Neural progenitor cell (in vitro differentiated cells): ENCODE measurements at regions not wholly inside any gene's neighbourhood (a gene's known extent, or its start where the extent isn't known, plus 50 kb on each side); places are given as distances from the start of the nearest gene placed in this dataset.

ENCODE experiments used
- CTCF ChIP-seq: fragments of 200-600 bp; sonication (generic); IDR thresholded peaks from 2 replicates; pipeline ENCODE4 v1.5.1; 2017; ENCODE audit warnings: antibody characterized with exemption, mild to moderate bottlenecking
- EZH2 ChIP-seq: fragments of 200-600 bp; sonication (generic); IDR thresholded peaks from 2 replicates; pipeline ENCODE4 v1.6.1; 2017; ENCODE audit warnings: antibody characterized with exemption, mild to moderate bottlenecking, moderate library complexity

GRCh38 chr10:111131168-111131799, 54.5 kb downstream of the ADRA2A start:
- TF ChIP-seq CTCF (no peak), EZH2 (no peak)
